ENCODE measurements at regions not wholly inside any gene's neighbourhood (a gene's known extent, or its start where the extent isn't known, plus 50 kb on each side); places are given as distances from the start of the nearest gene placed in this dataset.
A peak's percentile ranks its signal among the peaks of the same experiment; 100 is the strongest.

DNA sequence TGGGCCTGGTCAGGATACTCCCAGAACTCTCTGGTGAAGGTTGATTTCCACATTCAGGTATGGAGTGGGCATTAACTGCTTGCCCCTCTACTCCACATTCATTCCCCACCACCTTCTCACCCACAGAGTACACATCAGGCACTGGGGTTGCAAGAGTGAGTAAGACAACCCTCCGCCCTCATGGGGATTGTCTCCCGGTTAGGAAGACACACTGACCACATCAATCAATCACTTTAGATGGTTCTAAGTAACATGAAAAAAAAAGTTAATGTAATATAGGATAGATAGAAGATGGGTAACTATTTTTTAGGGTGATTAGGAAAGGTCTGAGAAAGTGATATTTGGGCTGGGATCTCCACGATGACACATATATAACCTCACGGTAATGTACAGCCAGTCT, 116.0 kb upstream of the NEO1 start:
- Histone ChIP-seq H3K36me3 (ENCODE audit: control insufficient read depth, insufficient read depth, low read length) (no peaks in the 10 kb centered on the region), H4K20me1 (ENCODE audit: control insufficient read depth, extremely low read depth, insufficient read depth, low read length) (no peaks in the 10 kb centered on the region), H2AFZ (ENCODE audit: low read length) (no peak overlapping the region), H3K4me3 (replicated peaks in 1 of 4; ENCODE audit: control extremely low read depth in 1 of 4, insufficient read depth in 1 of 4, low read depth in 3 of 4, low read length in 4 of 4) (no peak overlapping the region), H3K27ac (ENCODE audit: insufficient read depth, low read length) (no peak overlapping the region), H3K79me2 (ENCODE audit: control insufficient read depth, insufficient read depth, low read length) (no peaks in the 10 kb centered on the region), H3K27me3 (ENCODE audit: control insufficient read depth, insufficient read depth, low read length) (no peaks in the 10 kb centered on the region), H3K4me2 (ENCODE audit: extremely low read depth, insufficient read depth, low read length) (no peak overlapping the region), H3K9ac (ENCODE audit: insufficient read depth, low read length) (no peak overlapping the region), H3K4me1 (ENCODE audit: control insufficient read depth, extremely low read depth, insufficient read depth, low read length) (no peaks in the 10 kb centered on the region), H3K9me3 (ENCODE audit: control insufficient read depth, insufficient read depth, low read depth, low read length) (no peaks in the 10 kb centered on the region)
- no peak for DNase-seq (ENCODE audit: low read depth in 2 of 2)
- TF ChIP-seq EZH2 (IDR thresholded peaks at IDR 0.05; ENCODE audit: low read length, missing control alignments): no peak
- TF ChIP-seq CTCF (conservative IDR thresholded peaks at IDR 0.05 in 1 of 2, IDR thresholded peaks at IDR 0.05 in 1 of 2; ENCODE audit: low read depth in 1 of 2, low read length in 2 of 2): no peak

GRCh38 chr15:72935521-72935920, 116.7 kb upstream of the NEO1 start:
- no peak for DNase-seq (ENCODE audit: low read depth in 2 of 2)
- no peaks in the 10 kb centered on the region for H3K79me2 ChIP-seq (ENCODE audit: control insufficient read depth, insufficient read depth, low read length)
- no peak overlapping the region for H3K9ac ChIP-seq (ENCODE audit: insufficient read depth, low read length)
- H3K4me1 ChIP-seq (ENCODE audit: control insufficient read depth, extremely low read depth, insufficient read depth, low read length): no peaks in the 10 kb centered on the region
- H3K9me3 ChIP-seq (ENCODE audit: control insufficient read depth, insufficient read depth, low read depth, low read length): no peaks in the 10 kb centered on the region
- no peak overlapping the region for H3K4me2 ChIP-seq (ENCODE audit: extremely low read depth, insufficient read depth, low read length)
- no peak overlapping the region for H2AFZ ChIP-seq (ENCODE audit: low read length)
- H4K20me1 ChIP-seq (ENCODE audit: control insufficient read depth, extremely low read depth, insufficient read depth, low read length): no peaks in the 10 kb centered on the region
- H3K36me3 ChIP-seq (ENCODE audit: control insufficient read depth, insufficient read depth, low read length): no peaks in the 10 kb centered on the region
- TF ChIP-seq CTCF (conservative IDR thresholded peaks at IDR 0.05 in 1 of 2, IDR thresholded peaks at IDR 0.05 in 1 of 2; ENCODE audit: low read depth in 1 of 2, low read length in 2 of 2) (no peak), EZH2 (IDR thresholded peaks at IDR 0.05; ENCODE audit: low read length, missing control alignments) (no peak)
- no peak overlapping the region for H3K27ac ChIP-seq (ENCODE audit: insufficient read depth, low read length)
- no peak overlapping the region for H3K4me3 ChIP-seq (replicated peaks in 1 of 4; ENCODE audit: control extremely low read depth in 1 of 4, insufficient read depth in 1 of 4, low read depth in 3 of 4, low read length in 4 of 4)
- H3K27me3 ChIP-seq (ENCODE audit: control insufficient read depth, insufficient read depth, low read length): no peaks in the 10 kb centered on the region

DNA sequence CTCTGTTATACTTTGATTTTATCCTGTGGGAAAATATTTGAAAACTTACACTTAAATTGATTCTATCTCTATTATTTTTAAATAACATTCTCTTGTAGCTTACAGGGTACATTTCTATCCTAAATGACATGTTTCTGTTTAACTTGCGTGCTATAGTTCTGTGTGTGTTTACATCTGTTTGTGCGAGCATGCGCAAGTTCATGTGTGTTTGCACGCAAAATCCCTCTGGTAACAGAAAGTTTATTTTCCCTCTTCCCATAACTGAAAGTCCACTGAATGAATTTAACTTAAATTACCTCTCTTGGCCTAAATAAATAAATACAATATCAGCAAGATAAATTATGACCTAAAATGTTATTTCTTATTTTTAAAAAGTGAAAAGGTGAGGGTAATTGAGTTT, 117.3 kb upstream of the NEO1 start:
- no peak overlapping the region for H3K4me2 ChIP-seq (ENCODE audit: extremely low read depth, insufficient read depth, low read length)
- no peaks in the 10 kb centered on the region for H3K36me3 ChIP-seq (ENCODE audit: control insufficient read depth, insufficient read depth, low read length)
- H3K9me3 ChIP-seq (ENCODE audit: control insufficient read depth, insufficient read depth, low read depth, low read length): no peaks in the 10 kb centered on the region
- no peaks in the 10 kb centered on the region for H3K79me2 ChIP-seq (ENCODE audit: control insufficient read depth, insufficient read depth, low read length)
- H3K9ac ChIP-seq (ENCODE audit: insufficient read depth, low read length): no peak overlapping the region
- no peak overlapping the region for H3K4me3 ChIP-seq (replicated peaks in 1 of 4; ENCODE audit: control extremely low read depth in 1 of 4, insufficient read depth in 1 of 4, low read depth in 3 of 4, low read length in 4 of 4)
- no peaks in the 10 kb centered on the region for H3K27me3 ChIP-seq (ENCODE audit: control insufficient read depth, insufficient read depth, low read length)
- H3K4me1 ChIP-seq (ENCODE audit: control insufficient read depth, extremely low read depth, insufficient read depth, low read length): no peaks in the 10 kb centered on the region
- H3K27ac ChIP-seq (ENCODE audit: insufficient read depth, low read length): no peak overlapping the region
- peak in 1 of 2 donors; percentile 12 for DNase-seq (ENCODE audit: low read depth in 2 of 2)
- no peak for TF ChIP-seq CTCF (conservative IDR thresholded peaks at IDR 0.05 in 1 of 2, IDR thresholded peaks at IDR 0.05 in 1 of 2; ENCODE audit: low read depth in 1 of 2, low read length in 2 of 2)
- TF ChIP-seq EZH2 (IDR thresholded peaks at IDR 0.05; ENCODE audit: low read length, missing control alignments): no peak
- H4K20me1 ChIP-seq (ENCODE audit: control insufficient read depth, extremely low read depth, insufficient read depth, low read length): no peaks in the 10 kb centered on the region
- no peak overlapping the region for H2AFZ ChIP-seq (ENCODE audit: low read length)
